ENCODE measurements at regions not wholly inside any gene's neighbourhood (a gene's known extent, or its start where the extent isn't known, plus 50 kb on each side); places are given as distances from the start of the nearest gene placed in this dataset.
"Not testable (repeated sequence)": the region's sequence is repeated elsewhere in the genome, so short reads cannot be mapped to it uniquely, and the experiment has no call there.

DNA sequence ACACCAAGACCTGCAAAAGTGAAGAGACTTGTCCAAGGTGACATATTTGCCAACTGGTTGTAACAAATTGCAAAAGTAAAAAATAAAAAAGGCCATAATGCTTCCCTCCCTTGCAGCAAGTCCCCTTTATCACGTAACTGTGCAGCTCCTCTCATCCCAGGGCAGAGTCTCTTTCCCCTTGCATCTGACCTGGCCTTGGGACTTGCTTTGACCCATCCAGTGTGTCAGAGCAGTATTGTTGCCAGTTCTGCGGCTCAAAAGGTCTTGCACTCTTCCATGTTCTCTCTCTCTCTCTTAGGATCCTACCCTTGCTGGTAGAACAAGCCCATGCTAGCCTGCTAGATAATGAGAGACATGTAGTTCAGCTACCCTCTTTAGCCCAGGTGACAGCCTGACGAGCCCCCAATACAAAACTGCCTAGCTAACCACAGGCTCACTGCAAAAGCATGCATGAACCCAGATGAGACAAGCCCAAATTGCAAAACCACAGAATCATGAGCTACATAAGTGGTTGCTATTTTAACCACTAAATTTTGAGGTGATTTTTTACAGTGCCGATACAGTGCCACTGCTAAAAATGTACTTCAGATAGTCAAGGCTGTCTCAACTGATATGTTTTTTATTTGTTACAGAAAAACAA, 289.5 kb upstream of the PPARGC1A start:
- no peaks in the 10 kb centered on the region for H3K27me3 ChIP-seq (ENCODE audit: control insufficient read depth, insufficient read depth, low read length)
- H3K27ac ChIP-seq (ENCODE audit: low read length): no peak overlapping the region
- Mint-ChIP-seq H3K27ac (no peak overlapping the region), H3K4me1 (no peaks in the 10 kb centered on the region), H3K36me3 (no peaks in the 10 kb centered on the region), H3K4me3 (no peak overlapping the region), H3K9me3 (peaks cover 9 to 12% of the 10 kb centered on the region in 2 donors), H3K27me3 (ENCODE audit: low read depth in 2 of 2) (no peaks in the 10 kb centered on the region)
- H3K4me3 ChIP-seq (ENCODE audit: low read length): no peak overlapping the region
- TF ChIP-seq, protein P1, sequence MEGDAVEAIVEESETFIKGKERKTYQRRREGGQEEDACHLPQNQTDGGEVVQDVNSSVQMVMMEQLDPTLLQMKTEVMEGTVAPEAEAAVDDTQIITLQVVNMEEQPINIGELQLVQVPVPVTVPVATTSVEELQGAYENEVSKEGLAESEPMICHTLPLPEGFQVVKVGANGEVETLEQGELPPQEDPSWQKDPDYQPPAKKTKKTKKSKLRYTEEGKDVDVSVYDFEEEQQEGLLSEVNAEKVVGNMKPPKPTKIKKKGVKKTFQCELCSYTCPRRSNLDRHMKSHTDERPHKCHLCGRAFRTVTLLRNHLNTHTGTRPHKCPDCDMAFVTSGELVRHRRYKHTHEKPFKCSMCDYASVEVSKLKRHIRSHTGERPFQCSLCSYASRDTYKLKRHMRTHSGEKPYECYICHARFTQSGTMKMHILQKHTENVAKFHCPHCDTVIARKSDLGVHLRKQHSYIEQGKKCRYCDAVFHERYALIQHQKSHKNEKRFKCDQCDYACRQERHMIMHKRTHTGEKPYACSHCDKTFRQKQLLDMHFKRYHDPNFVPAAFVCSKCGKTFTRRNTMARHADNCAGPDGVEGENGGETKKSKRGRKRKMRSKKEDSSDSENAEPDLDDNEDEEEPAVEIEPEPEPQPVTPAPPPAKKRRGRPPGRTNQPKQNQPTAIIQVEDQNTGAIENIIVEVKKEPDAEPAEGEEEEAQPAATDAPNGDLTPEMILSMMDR (IDR thresholded peaks at IDR 0.05): no peak
- ATAC-seq (no peak), DNase-seq (no peak)
- intact Hi-C loops (cut with micrococcal nuclease): no loop called here
- no peaks in the 10 kb centered on the region for H3K4me1 ChIP-seq (ENCODE audit: control insufficient read depth, insufficient read depth, low read length)
- no peaks in the 10 kb centered on the region for H3K36me3 ChIP-seq (ENCODE audit: control insufficient read depth, insufficient read depth, low read length)
- no peaks in the 10 kb centered on the region for H3K9me3 ChIP-seq (ENCODE audit: control insufficient read depth, insufficient read depth, low read length)
- 75% methylated on average over 4 of the region's 4 CpGs for WGBS (ENCODE audit: insufficient coverage)

DNA sequence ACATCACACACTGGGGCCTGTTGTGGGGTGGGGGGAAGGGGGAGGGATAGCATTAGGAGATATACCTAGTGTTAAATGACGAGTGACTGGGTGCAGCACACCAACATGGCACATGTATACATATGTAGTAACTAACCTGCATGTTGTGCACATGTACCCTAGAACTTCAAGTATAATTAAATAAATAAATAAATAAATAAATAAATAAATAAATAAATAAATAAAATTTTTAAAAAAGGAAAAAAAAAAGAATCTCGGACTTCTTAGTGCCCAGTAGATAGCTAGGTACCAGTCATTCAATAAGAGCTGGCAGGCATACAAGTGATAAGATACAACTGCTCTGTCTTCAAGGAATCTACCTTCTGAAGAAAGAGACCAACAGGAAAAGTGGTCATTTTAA, 287.6 kb upstream of the PPARGC1A start:
- not testable (repeated sequence) for DNase-seq

DNA sequence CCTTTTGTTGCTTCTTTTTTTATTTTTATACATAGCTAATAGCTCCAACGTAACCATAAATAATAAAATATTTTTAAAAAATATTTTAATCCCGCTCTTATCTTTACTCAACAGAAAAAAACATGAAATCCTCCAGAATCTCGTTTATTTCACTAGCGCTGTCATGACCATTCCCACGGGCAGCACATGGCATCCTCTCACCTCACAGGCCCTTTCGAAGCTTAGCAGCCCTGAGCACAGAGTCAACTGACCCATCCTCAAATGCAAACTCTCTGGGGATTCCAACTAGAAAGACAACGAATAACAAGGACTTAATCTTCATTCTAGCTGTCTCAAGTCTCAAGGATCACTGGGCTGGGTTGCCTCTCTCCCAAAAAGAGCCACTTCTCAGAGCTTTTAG, 285.9 kb upstream of the PPARGC1A start:
- Mint-ChIP-seq H3K4me1 (no peaks in the 10 kb centered on the region), H3K36me3 (no peaks in the 10 kb centered on the region), H3K27ac (no peak overlapping the region), H3K27me3 (ENCODE audit: low read depth in 2 of 2) (no peaks in the 10 kb centered on the region), H3K4me3 (no peak overlapping the region), H3K9me3 (peaks cover 14 to 19% of the 10 kb centered on the region in 2 donors)
- Histone ChIP-seq H3K4me3 (ENCODE audit: low read length) (no peak overlapping the region), H3K27ac (ENCODE audit: low read length) (no peak overlapping the region), H3K9me3 (ENCODE audit: control insufficient read depth, insufficient read depth, low read length) (no peaks in the 10 kb centered on the region), H3K27me3 (ENCODE audit: control insufficient read depth, insufficient read depth, low read length) (no peaks in the 10 kb centered on the region), H3K4me1 (ENCODE audit: control insufficient read depth, insufficient read depth, low read length) (no peaks in the 10 kb centered on the region), H3K36me3 (ENCODE audit: control insufficient read depth, insufficient read depth, low read length) (no peaks in the 10 kb centered on the region)
- ATAC-seq (no peak), DNase-seq (no peak)
- 85% methylated on average over 7 of the region's 7 CpGs for WGBS (ENCODE audit: insufficient coverage)
- TF ChIP-seq, protein P1 (IDR thresholded peaks at IDR 0.05): no peak
- intact Hi-C loops (cut with micrococcal nuclease): no loop called here

More for the DNA sequence above, 287.6 kb upstream of the PPARGC1A start:
- H3K36me3 ChIP-seq (ENCODE audit: control insufficient read depth, insufficient read depth, low read length); H3K4me3 ChIP-seq (ENCODE audit: low read length); intact Hi-C loops (cut with micrococcal nuclease); H3K27me3 Mint-ChIP-seq (ENCODE audit: low read depth in 2 of 2); H3K27me3 ChIP-seq (ENCODE audit: control insufficient read depth, insufficient read depth, low read length); H3K9me3 ChIP-seq (ENCODE audit: control insufficient read depth, insufficient read depth, low read length); H3K4me1 Mint-ChIP-seq; H3K4me1 ChIP-seq (ENCODE audit: control insufficient read depth, insufficient read depth, low read length); H3K4me3 Mint-ChIP-seq; H3K27ac ChIP-seq (ENCODE audit: low read length); H3K27ac Mint-ChIP-seq; ATAC-seq; H3K36me3 Mint-ChIP-seq: not testable (repeated sequence)
- 100% methylated on average over 1 of the region's 2 CpGs for WGBS (ENCODE audit: insufficient coverage)
- peaks cover 9 to 12% of the 10 kb centered on the region in 2 donors for H3K9me3 Mint-ChIP-seq

DNA sequence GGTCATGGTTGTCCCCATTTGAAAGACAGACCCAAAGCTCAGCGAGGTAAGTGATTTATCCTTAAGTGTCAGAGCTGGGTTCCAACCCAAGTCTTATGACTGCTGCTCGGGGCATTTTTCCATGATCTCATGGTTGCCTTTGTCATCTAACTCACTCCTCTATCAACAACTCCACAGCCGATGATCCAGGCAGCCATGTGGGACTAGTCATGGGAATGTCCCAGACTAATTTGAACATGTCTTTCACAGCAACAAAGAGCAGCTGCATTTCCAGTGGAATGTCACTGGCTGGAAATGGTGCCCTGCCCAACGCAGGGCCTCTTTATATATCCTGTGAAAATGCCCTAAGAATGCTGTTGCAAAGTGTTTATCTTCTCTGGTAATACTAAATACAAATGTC, 284.8 kb upstream of the PPARGC1A start:
- Histone ChIP-seq H3K27ac (ENCODE audit: low read length) (no peak overlapping the region), H3K4me1 (ENCODE audit: control insufficient read depth, insufficient read depth, low read length) (no peaks in the 10 kb centered on the region), H3K9me3 (ENCODE audit: control insufficient read depth, insufficient read depth, low read length) (no peaks in the 10 kb centered on the region), H3K36me3 (ENCODE audit: control insufficient read depth, insufficient read depth, low read length) (no peaks in the 10 kb centered on the region), H3K27me3 (ENCODE audit: control insufficient read depth, insufficient read depth, low read length) (no peaks in the 10 kb centered on the region), H3K4me3 (ENCODE audit: low read length) (no peak overlapping the region)
- ATAC-seq (no peak), DNase-seq (no peak)
- Mint-ChIP-seq H3K9me3 (peaks cover 10 to 19% of the 10 kb centered on the region in 2 donors), H3K4me3 (no peak overlapping the region), H3K36me3 (no peaks in the 10 kb centered on the region), H3K27me3 (ENCODE audit: low read depth in 2 of 2) (no peaks in the 10 kb centered on the region), H3K4me1 (no peaks in the 10 kb centered on the region), H3K27ac (no peak overlapping the region)
- intact Hi-C loops (cut with micrococcal nuclease): no loop called here
- 83% methylated on average over 3 of the region's 4 CpGs for WGBS (ENCODE audit: insufficient coverage)
- TF ChIP-seq, protein P1 (IDR thresholded peaks at IDR 0.05): no peak
